ENCODE measurements at regions not wholly inside any gene's neighbourhood (a gene's known extent, or its start where the extent isn't known, plus 50 kb on each side); places are given as distances from the start of the nearest gene placed in this dataset.

DNA sequence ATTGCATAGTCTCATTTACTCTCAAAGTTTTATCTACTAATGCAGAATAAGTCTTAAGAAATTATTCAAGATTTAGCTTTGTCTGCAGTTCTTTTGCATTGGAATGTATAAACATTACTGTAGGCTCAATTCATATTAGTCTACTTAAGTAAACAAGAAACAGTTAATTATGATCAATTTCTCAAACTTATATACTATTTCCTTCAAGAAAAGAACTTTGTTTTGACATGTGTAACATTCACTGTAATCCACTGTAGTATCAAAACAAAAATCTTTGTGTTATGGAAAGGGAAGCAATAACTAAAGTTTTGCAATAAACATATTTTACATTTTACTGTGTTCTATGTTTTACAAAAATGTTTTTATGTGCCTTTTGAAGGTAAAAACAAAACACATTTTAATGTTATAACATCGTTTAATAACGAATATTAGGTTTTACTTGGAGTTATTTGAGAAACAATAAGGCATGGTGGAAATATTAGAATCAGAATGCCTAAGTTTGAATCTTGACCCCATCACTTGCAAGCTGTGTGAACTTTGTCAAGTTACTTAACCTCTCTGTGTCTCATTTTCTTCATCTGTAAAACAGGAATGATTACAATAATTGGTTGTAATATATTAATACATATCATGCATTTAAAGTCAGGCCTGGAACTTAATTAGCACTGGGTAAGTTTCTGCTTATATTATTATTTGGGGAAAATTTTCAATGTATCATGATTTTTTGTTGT is 77.0 kb upstream of the DPH5 start:
- no peak overlapping the region for H3K4me3 ChIP-seq (ENCODE audit: low read depth, low read length, poor library complexity, severe bottlenecking)
- H2AFZ ChIP-seq (ENCODE audit: low read length), result no peak overlapping the region
- no peaks in the 10 kb centered on the region for H3K79me2 ChIP-seq (ENCODE audit: insufficient read depth, low read depth, low read length)
- H3K9me3 ChIP-seq (ENCODE audit: low read length), result no peaks in the 10 kb centered on the region
- H3K4me2 ChIP-seq (ENCODE audit: low read length), result no peak overlapping the region
- H3K27ac ChIP-seq (ENCODE audit: low read depth, low read length, poor library complexity, severe bottlenecking), result no peak overlapping the region
- H3K4me1 ChIP-seq (ENCODE audit: insufficient read depth, low read length, poor library complexity, severe bottlenecking), result no peaks in the 10 kb centered on the region
- TF ChIP-seq EZH2phosphoT487 (IDR thresholded peaks at IDR 0.05; ENCODE audit: borderline replicate concordance, low read depth, low read length), result no peak
- TF ChIP-seq, protein P1, sequence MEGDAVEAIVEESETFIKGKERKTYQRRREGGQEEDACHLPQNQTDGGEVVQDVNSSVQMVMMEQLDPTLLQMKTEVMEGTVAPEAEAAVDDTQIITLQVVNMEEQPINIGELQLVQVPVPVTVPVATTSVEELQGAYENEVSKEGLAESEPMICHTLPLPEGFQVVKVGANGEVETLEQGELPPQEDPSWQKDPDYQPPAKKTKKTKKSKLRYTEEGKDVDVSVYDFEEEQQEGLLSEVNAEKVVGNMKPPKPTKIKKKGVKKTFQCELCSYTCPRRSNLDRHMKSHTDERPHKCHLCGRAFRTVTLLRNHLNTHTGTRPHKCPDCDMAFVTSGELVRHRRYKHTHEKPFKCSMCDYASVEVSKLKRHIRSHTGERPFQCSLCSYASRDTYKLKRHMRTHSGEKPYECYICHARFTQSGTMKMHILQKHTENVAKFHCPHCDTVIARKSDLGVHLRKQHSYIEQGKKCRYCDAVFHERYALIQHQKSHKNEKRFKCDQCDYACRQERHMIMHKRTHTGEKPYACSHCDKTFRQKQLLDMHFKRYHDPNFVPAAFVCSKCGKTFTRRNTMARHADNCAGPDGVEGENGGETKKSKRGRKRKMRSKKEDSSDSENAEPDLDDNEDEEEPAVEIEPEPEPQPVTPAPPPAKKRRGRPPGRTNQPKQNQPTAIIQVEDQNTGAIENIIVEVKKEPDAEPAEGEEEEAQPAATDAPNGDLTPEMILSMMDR (conservative IDR thresholded peaks at IDR 0.05; ENCODE audit: low read length), result no peak
- no peaks in the 10 kb centered on the region for H3K9me2 ChIP-seq (ENCODE audit: insufficient read depth, low read length)
- H3K36me3 ChIP-seq (ENCODE audit: insufficient read depth, low read length), result no peaks in the 10 kb centered on the region
- no peaks in the 10 kb centered on the region for H4K20me1 ChIP-seq (ENCODE audit: insufficient read depth, low read length)
- ChIA-PET POLR2A (interaction anchor here (0.6 to 1.4 kb wide), 2 partner anchors 10 to 755 kb away, joined by 3 read pairs; no protein-coding TSS in a partner anchor), CTCF (ENCODE audit: unreplicated experiment) (no interaction called here)
- BruUV-seq (replicated peaks), result no TSS peak
- no peak for DNase-seq (ENCODE audit: low spot score)
- intact Hi-C loops (cut with micrococcal nuclease; ENCODE audit: unreplicated experiment), result no loop called here

DNA sequence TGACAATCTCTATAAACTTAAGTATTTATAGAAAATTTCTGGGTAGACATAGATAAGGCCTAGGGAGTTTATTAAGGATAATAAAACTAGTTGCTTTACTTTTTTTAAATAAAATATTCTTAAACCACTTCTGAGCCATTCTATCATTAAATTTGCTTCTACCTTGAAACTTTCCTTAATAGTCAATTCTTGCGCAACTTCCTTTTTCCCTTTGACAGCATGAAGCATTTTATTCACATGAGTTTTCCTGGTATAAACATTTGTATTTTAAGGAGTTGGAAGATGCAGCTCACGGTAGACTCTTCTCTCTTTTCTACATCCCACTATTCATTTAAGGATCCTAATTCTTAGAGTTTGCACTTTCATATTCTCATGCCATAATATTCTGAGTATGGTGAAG is 75.8 kb upstream of the DPH5 start:
- BruUV-seq (replicated peaks), result no TSS peak
- H3K4me2 ChIP-seq (ENCODE audit: low read length), result no peak overlapping the region
- ChIA-PET POLR2A (no interaction called here), CTCF (ENCODE audit: unreplicated experiment) (no interaction called here)
- TF ChIP-seq, protein P1 (conservative IDR thresholded peaks at IDR 0.05; ENCODE audit: low read length), result no peak
- no peak for TF ChIP-seq EZH2phosphoT487 (IDR thresholded peaks at IDR 0.05; ENCODE audit: borderline replicate concordance, low read depth, low read length)
- H3K4me1 ChIP-seq (ENCODE audit: insufficient read depth, low read length, poor library complexity, severe bottlenecking), result no peaks in the 10 kb centered on the region
- intact Hi-C loops (cut with micrococcal nuclease; ENCODE audit: unreplicated experiment), result no loop called here
- no peak overlapping the region for H2AFZ ChIP-seq (ENCODE audit: low read length)
- H4K20me1 ChIP-seq (ENCODE audit: insufficient read depth, low read length), result no peaks in the 10 kb centered on the region
- H3K4me3 ChIP-seq (ENCODE audit: low read depth, low read length, poor library complexity, severe bottlenecking), result no peak overlapping the region
- no peaks in the 10 kb centered on the region for H3K36me3 ChIP-seq (ENCODE audit: insufficient read depth, low read length)
- no peaks in the 10 kb centered on the region for H3K79me2 ChIP-seq (ENCODE audit: insufficient read depth, low read depth, low read length)
- no peak for DNase-seq (ENCODE audit: low spot score)
- no peaks in the 10 kb centered on the region for H3K9me2 ChIP-seq (ENCODE audit: insufficient read depth, low read length)
- H3K9me3 ChIP-seq (ENCODE audit: low read length), result no peaks in the 10 kb centered on the region
- no peak overlapping the region for H3K27ac ChIP-seq (ENCODE audit: low read depth, low read length, poor library complexity, severe bottlenecking)

DNA sequence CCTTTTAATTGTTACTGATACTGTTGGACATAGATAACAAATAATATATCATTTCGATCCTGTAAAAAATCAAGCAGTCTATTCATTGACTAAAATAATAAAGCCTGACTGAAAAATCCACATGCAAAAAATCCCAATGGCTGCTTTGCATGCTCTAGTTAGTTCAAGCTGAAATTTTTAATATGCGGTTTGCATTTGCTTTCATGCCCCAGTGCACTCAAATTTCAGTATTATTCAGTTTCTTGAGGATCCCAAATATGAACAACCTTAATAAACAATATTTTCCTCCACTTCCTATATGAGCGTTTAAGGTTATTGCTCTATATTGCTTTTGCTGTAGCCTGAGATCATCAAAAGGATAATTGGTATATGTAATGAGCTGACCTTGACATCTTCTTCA is 75.1 kb upstream of the DPH5 start:
- no peak for DNase-seq (ENCODE audit: low spot score)
- intact Hi-C loops (cut with micrococcal nuclease; ENCODE audit: unreplicated experiment), result no loop called here
- no peaks in the 10 kb centered on the region for H3K79me2 ChIP-seq (ENCODE audit: insufficient read depth, low read depth, low read length)
- no peaks in the 10 kb centered on the region for H3K4me1 ChIP-seq (ENCODE audit: insufficient read depth, low read length, poor library complexity, severe bottlenecking)
- no peaks in the 10 kb centered on the region for H3K9me3 ChIP-seq (ENCODE audit: low read length)
- ChIA-PET POLR2A (no interaction called here), CTCF (ENCODE audit: unreplicated experiment) (no interaction called here)
- TF ChIP-seq, protein P1 (conservative IDR thresholded peaks at IDR 0.05; ENCODE audit: low read length), result no peak
- TF ChIP-seq EZH2phosphoT487 (IDR thresholded peaks at IDR 0.05; ENCODE audit: borderline replicate concordance, low read depth, low read length), result no peak
- H3K9me2 ChIP-seq (ENCODE audit: insufficient read depth, low read length), result no peaks in the 10 kb centered on the region
- H2AFZ ChIP-seq (ENCODE audit: low read length), result no peak overlapping the region
- H3K27ac ChIP-seq (ENCODE audit: low read depth, low read length, poor library complexity, severe bottlenecking), result no peak overlapping the region
- no TSS peak for BruUV-seq (replicated peaks)
- no peak overlapping the region for H3K4me2 ChIP-seq (ENCODE audit: low read length)
- no peaks in the 10 kb centered on the region for H4K20me1 ChIP-seq (ENCODE audit: insufficient read depth, low read length)
- H3K4me3 ChIP-seq (ENCODE audit: low read depth, low read length, poor library complexity, severe bottlenecking), result no peak overlapping the region
- no peaks in the 10 kb centered on the region for H3K36me3 ChIP-seq (ENCODE audit: insufficient read depth, low read length)
